Panc1 (cell line): ENCODE measurements at regions not wholly inside any gene's neighbourhood (a gene's known extent, or its start where the extent isn't known, plus 50 kb on each side); places are given as distances from the start of the nearest gene placed in this dataset.

ENCODE experiments used
- ATAC-seq: fragments of 200-7000 bp; cut with Tn5 transposase; 2 replicates; pipeline ENCODE4 v1.9.1; 2020; ENCODE audit warnings: mild to moderate bottlenecking, moderate library complexity
- BruUV-seq: library from RNA; stranded (reverse); fragments of 400-500 nt; replicated peaks from 2 replicates; lab custom pipeline; 2021; lab: Mats Ljungman, UMichigan
- CTCF ChIA-PET: fragments of 300-600 bp; sonication (Branson Sonifier 250); formaldehyde crosslinking; loops from one replicate; lab custom pipeline; 2022; ENCODE audit warnings: antibody characterized with exemption; lab: Charles Lee
- POLR2A ChIA-PET: fragments of 300-600 bp; sonication (Branson Sonifier 250); formaldehyde crosslinking; loops from one replicate; lab custom pipeline; 2022; ENCODE audit warnings: antibody characterized with exemption; lab: Charles Lee
- DNase-seq: peaks from one replicate; pipeline ENCODE4 v3.0.0-alpha.2; 2010; ENCODE audit warnings: low read depth, low spot score
- H3K27ac ChIP-seq: 2 replicates; pipeline ENCODE4 v1.5.1; 2011; ENCODE audit warnings: mild to moderate bottlenecking, low read length, inconsistent platforms
- H3K27me3 ChIP-seq: fragments of 200-500 bp; sonication (Bioruptor generic); 2 replicates; pipeline ENCODE4 v1.6.0; 2014; ENCODE audit warnings: low read length, inconsistent platforms; ENCODE audit not compliant: control insufficient read depth, insufficient read depth
- H3K36me3 ChIP-seq: fragments of 200-500 bp; sonication (Bioruptor generic); 2 replicates; pipeline ENCODE4 v1.5.1; 2014; ENCODE audit warnings: inconsistent platforms, mild to moderate bottlenecking, low read length, moderate library complexity; ENCODE audit not compliant: control insufficient read depth, insufficient read depth
- H3K4me1 ChIP-seq: 2 replicates; pipeline ENCODE4 v1.5.1; 2011; ENCODE audit warnings: inconsistent platforms, mild to moderate bottlenecking, low read length, moderate library complexity; ENCODE audit not compliant: control insufficient read depth, insufficient read depth
- H3K4me3 ChIP-seq, 2 experiments: 2 replicates each; pipeline ENCODE4 v1.5.1; 2011 to 2012; ENCODE audit warnings: low read depth in 2 of 2, low read length in 2 of 2, mild to moderate bottlenecking in 2 of 2, inconsistent platforms in 1 of 2, moderate library complexity in 1 of 2
- H3K9me3 ChIP-seq: fragments of 200-500 bp; sonication (Bioruptor generic); 2 replicates; pipeline ENCODE4 v1.5.1; 2014; ENCODE audit warnings: low read depth, mild to moderate bottlenecking, inconsistent platforms, low read length, moderate library complexity; ENCODE audit not compliant: control insufficient read depth, insufficient read depth
- CTCF ChIP-seq: fragments of 450-650 bp; IDR thresholded peaks from 2 replicates; pipeline ENCODE4 v1.5.1; 2017; ENCODE audit warnings: mild to moderate bottlenecking
- POLR2AphosphoS5 ChIP-seq: IDR thresholded peaks from 2 replicates; pipeline ENCODE4 v1.6.1; 2012; ENCODE audit warnings: mild to moderate bottlenecking, low read depth, low read length, moderate library complexity
- SIN3A ChIP-seq: IDR thresholded peaks from 2 replicates; pipeline ENCODE4 v1.6.1; 2012; ENCODE audit warnings: low read depth, mild to moderate bottlenecking, low read length, moderate library complexity, borderline replicate concordance; ENCODE audit not compliant: insufficient read depth
- TCF7L2 ChIP-seq: IDR thresholded peaks from 2 replicates; pipeline ENCODE4 v1.6.1; 2011; ENCODE audit warnings: mild to moderate bottlenecking, low read depth, low read length, inconsistent platforms
- in situ Hi-C: cut with HindIII; loops from 2 replicates; pipeline ENCODE4 v1.10.0; 2016; ENCODE audit warnings: low sequenced_read_pairs, low pct_unique_long_range_greater_than_20kb
- intact Hi-C: fragments of 100-400 bp; cut with micrococcal nuclease; formaldehyde crosslinking; loops from one replicate; pipeline ENCODE4 v1.10.0; 2022; ENCODE audit not compliant: unreplicated experiment
- TF ChIP-seq, protein P1 (sequence below), 2 experiments: IDR thresholded peaks; 2 replicates each; pipeline ENCODE4 v1.6.1; 2011 to 2012; ENCODE audit warnings: low read depth in 2 of 2, control low read depth in 1 of 2, low read length in 1 of 2, mild to moderate bottlenecking in 1 of 2, moderate library complexity in 1 of 2; ENCODE audit not compliant: insufficient read depth in 1 of 2

- H3K4me1 ChIP-seq: no peaks in the 10 kb centered on the region
- TF ChIP-seq POLR2AphosphoS5 (no peak), SIN3A (no peak), TCF7L2 (no peak), CTCF (no peak)
- TF ChIP-seq, protein P1, sequence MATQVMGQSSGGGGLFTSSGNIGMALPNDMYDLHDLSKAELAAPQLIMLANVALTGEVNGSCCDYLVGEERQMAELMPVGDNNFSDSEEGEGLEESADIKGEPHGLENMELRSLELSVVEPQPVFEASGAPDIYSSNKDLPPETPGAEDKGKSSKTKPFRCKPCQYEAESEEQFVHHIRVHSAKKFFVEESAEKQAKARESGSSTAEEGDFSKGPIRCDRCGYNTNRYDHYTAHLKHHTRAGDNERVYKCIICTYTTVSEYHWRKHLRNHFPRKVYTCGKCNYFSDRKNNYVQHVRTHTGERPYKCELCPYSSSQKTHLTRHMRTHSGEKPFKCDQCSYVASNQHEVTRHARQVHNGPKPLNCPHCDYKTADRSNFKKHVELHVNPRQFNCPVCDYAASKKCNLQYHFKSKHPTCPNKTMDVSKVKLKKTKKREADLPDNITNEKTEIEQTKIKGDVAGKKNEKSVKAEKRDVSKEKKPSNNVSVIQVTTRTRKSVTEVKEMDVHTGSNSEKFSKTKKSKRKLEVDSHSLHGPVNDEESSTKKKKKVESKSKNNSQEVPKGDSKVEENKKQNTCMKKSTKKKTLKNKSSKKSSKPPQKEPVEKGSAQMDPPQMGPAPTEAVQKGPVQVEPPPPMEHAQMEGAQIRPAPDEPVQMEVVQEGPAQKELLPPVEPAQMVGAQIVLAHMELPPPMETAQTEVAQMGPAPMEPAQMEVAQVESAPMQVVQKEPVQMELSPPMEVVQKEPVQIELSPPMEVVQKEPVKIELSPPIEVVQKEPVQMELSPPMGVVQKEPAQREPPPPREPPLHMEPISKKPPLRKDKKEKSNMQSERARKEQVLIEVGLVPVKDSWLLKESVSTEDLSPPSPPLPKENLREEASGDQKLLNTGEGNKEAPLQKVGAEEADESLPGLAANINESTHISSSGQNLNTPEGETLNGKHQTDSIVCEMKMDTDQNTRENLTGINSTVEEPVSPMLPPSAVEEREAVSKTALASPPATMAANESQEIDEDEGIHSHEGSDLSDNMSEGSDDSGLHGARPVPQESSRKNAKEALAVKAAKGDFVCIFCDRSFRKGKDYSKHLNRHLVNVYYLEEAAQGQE (IDR thresholded peaks at IDR 0.05; ENCODE audit: insufficient read depth in 1 of 2, low read depth in 2 of 2, low read length in 1 of 2): no peak
- H3K9me3 ChIP-seq: no peaks in the 10 kb centered on the region
- ChIA-PET POLR2A (no interaction called here), CTCF (no interaction called here)
- BruUV-seq: no TSS peak
- ATAC-seq (no peak), DNase-seq (no peak)
- H3K27ac ChIP-seq: no peak overlapping the region
- intact Hi-C loops (no loop called here), in situ Hi-C loops (no loop called here)
- no peak overlapping the region for H3K4me3 ChIP-seq
- no peaks in the 10 kb centered on the region for H3K36me3 ChIP-seq
- H3K27me3 ChIP-seq: no peaks in the 10 kb centered on the region
Observed at GRCh38 chr4:181687116-181687515, 556.1 kb upstream of the TENM3 start.

DNA sequence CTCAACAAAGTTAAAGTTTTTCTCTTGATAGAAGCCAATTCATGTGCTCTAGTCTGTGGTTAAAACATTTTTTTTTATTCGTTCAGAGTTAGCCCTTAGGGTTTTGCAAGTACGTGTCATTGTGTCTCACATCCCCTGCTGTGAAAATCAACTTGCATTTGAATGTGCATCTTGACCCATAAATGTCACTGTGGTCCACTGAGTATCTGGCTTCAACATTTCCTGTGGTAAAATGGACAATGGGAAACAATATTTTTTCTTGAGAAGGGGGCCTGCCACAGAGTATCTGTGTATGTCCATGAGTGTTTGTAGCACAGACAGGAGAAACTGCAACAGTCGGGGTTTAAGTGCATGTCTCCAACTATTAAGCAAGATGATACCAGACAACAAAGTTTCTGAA lies 554.8 kb upstream of the TENM3 start:
- CTCF ChIA-PET: no interaction called here
- no peaks in the 10 kb centered on the region for H3K36me3 ChIP-seq
- H3K27ac ChIP-seq: no peak overlapping the region
- TF ChIP-seq, protein P1 (IDR thresholded peaks at IDR 0.05; ENCODE audit: insufficient read depth in 1 of 2, low read depth in 2 of 2, low read length in 1 of 2): no peak
- TF ChIP-seq TCF7L2 (no peak), CTCF (no peak), POLR2AphosphoS5 (no peak), SIN3A (no peak)
- no peaks in the 10 kb centered on the region for H3K4me1 ChIP-seq
- H3K4me3 ChIP-seq: no peak overlapping the region
- POLR2A ChIA-PET: no interaction called here
- DNase-seq (no peak), ATAC-seq (no peak)
- in situ Hi-C loops (no loop called here), intact Hi-C loops (no loop called here)
- BruUV-seq: no TSS peak
- no peaks in the 10 kb centered on the region for H3K9me3 ChIP-seq
- no peaks in the 10 kb centered on the region for H3K27me3 ChIP-seq
